C4-2B (cell line): ENCODE measurements at regions not wholly inside any gene's neighbourhood (a gene's known extent, or its start where the extent isn't known, plus 50 kb on each side); places are given as distances from the start of the nearest gene placed in this dataset.

Source experiments
- H3K27ac ChIP-seq: fragments of 450-650 bp; 2 replicates; pipeline ENCODE4 v1.5.1; 2017
- ZFX ChIP-seq: fragments of 450-650 bp; IDR thresholded peaks from 2 replicates; pipeline ENCODE4 v1.6.1; 2017
- TF ChIP-seq, protein P1 (sequence below): fragments of 450-650 bp; conservative IDR thresholded peaks from 2 replicates; pipeline ENCODE4 v1.5.1; 2017; ENCODE audit warnings: mild to moderate bottlenecking

DNA sequence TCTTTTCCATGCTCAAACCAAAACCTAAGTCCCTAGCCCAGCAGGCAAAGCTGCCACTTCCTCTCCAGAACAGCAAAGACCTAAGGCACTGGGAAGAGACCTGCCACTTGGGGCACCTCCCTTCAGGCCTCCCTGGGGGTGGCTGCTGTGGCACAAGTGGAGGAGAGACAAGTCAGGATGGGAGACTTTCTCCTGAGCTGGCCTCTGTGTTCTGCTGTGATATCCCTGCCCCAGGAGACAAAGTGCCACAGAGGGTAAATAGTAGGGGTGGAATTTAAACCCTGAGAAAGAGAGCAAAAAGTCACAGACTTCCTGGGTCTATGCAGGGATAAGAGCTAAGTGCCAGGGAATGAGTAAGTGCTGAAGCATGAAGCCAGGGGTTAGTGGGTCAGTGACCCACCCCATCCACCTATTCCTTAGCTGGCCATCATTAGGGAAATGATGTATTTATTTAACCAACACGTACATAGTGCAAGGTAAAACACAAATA lies 84.2 kb downstream of the MRPL14 start:
- no peak for TF ChIP-seq ZFX
- TF ChIP-seq, protein P1, sequence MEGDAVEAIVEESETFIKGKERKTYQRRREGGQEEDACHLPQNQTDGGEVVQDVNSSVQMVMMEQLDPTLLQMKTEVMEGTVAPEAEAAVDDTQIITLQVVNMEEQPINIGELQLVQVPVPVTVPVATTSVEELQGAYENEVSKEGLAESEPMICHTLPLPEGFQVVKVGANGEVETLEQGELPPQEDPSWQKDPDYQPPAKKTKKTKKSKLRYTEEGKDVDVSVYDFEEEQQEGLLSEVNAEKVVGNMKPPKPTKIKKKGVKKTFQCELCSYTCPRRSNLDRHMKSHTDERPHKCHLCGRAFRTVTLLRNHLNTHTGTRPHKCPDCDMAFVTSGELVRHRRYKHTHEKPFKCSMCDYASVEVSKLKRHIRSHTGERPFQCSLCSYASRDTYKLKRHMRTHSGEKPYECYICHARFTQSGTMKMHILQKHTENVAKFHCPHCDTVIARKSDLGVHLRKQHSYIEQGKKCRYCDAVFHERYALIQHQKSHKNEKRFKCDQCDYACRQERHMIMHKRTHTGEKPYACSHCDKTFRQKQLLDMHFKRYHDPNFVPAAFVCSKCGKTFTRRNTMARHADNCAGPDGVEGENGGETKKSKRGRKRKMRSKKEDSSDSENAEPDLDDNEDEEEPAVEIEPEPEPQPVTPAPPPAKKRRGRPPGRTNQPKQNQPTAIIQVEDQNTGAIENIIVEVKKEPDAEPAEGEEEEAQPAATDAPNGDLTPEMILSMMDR: no peak
- H3K27ac ChIP-seq: no peak overlapping the region

DNA sequence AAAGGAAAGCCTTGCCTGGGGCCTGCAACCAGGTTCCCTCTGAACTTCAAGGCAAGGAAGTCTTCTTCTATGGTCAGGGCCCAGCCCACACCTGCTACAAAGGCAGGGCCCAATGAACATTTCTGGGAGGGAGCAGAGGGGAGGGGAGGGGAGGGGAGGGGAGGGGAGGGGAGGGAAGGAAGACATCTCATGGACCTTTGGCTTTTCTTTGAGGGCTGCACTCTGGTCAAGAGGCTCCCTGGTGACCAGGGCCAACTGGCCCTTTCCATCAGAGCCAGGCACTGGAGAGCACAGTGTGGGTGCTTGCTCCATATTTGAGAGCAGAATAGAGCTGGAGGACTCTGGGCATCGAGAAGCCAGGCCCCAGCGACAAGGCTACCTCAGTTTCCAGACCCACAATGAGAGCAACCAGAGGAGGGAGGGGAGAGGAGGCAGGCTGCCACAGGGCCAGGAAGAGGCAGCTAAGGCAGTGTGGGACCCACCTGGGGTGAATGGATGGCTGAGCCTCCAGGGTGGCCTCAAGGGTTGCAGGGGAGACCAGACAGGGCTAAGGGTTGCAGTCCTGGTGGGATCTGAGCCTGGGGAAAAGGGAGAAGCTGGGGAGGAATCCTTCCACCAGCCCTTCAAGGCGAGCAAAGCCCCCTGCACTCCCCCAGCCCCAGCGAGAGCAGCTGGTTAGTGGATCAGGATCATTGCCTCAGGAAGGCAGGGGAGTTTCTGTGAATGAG lies 84.8 kb downstream of the MRPL14 start:
- H3K27ac ChIP-seq: no peak overlapping the region

DNA sequence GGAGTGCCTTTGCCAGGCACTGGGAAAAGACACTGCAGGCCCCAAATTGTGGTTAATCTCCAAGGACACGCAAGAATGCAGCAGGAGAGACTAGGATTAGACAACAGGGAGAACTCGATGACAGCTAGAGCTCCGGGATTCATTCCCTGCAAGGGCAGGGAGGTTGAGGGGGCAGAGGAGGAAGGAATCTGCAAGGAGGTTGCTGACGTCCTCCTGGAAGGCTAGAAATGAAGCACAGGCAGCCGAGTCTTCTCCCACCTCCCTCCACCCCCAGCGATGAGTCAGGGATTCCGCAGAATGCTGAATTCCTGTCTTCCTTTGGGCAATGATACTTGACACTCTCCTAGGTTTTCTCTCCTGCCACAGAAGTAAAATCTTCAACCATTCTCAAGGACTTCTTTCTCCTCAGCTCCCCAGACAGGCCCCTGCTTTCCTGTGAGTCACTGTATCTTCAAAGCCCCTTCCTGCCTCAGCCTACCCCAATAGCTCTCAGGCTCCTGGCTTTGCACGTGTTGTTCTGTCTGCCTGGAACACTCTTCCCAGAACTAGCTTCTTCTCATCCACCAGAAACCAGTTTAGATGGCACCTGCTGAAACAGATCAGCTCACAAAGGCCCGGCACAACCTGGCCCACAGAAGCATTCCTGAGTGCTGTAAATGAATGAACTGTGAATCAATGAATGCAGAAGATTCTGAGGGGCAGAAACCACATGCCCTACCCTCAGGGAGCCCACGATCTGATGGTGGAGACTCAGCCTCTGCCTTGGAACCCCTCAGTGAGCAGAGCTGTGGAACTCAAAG lies 85.6 kb downstream of the MRPL14 start:
- H3K27ac ChIP-seq: no peak overlapping the region
- TF ChIP-seq, protein P1: no peak
- no peak for TF ChIP-seq ZFX

More for the DNA sequence above, 84.8 kb downstream of the MRPL14 start:
- TF ChIP-seq ZFX: no peak
- TF ChIP-seq, protein P1: no peak

DNA sequence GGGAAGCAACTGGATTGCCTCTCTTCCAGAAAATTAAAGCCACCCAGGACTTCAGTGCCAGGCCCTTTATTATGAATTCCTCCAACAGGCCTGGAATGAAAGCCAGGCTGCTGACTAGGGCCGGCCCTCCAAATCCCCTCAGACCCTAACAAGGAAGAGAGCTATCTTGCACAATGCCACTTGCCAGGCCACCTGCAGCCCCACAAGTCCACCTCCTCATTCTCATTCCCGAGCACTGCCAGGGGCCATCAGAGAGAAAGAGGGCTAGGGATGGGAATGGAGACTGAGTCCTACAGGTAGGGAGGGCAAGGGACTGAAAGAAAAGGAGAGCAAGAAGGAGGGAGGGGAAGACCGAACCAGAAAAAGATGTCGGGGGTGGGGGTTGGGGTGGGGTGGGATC lies 86.5 kb downstream of the MRPL14 start:
- no peak for TF ChIP-seq ZFX
- TF ChIP-seq, protein P1: no peak
- no peak overlapping the region for H3K27ac ChIP-seq

DNA sequence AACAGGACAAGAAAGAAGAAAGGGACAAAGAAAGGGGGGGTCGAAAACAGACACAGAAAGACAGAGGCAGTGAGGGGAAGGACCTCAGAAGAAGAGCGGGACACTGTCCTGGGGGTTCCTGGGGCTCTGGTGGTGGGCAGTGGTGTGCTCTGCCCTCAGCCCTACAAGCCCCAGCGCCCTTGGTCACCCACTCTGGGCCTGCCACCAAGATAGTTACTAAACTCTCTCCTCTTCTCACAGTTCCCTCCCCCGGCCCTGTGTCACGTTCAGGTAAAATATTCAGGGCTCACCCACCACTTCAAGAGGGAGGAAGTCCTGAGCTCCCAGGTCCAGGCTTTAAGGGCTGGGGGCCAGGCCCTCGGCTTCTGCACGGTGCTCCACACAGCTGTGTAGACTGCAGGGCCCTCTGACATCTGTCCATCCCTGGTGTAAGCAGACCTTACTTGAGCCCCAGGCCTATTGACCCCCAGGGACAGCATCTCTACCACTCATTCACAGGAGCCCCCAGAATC lies 87.4 kb downstream of the MRPL14 start:
- TF ChIP-seq ZFX: no peak
- TF ChIP-seq, protein P1: no peak
- no peak overlapping the region for H3K27ac ChIP-seq

DNA sequence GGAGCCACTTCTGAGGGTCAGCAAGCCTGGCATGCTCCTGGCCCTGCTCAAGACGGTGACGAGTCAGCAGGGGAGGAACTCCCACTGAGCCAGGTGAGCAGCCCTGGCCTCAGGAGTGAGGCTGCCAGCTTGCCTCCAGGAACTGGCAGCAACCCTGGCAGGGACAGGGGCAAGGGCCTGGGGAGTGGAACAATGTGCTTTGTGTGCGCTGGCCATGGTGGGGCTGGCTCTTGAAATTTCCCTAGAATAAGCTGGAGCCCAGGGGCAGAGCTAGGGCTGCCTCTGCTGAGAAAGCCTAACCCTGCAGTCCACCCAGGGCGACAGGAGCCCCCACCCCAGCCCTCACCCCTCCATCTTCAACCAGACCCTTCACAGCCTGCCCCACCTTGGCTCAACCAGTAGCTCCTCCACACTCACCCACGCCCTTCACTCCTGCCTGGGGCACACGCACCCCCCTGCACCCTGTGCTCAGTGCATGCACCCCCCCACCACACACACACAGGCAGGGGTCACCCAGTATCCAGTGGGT lies 88.0 kb downstream of the MRPL14 start:
- no peak overlapping the region for H3K27ac ChIP-seq
- no peak for TF ChIP-seq ZFX
- TF ChIP-seq, protein P1: no peak
